Esophagus muscularis mucosa (tissue), 4 donors: ENCODE measurements at regions not wholly inside any gene's neighbourhood (a gene's known extent, or its start where the extent isn't known, plus 50 kb on each side); places are given as distances from the start of the nearest gene placed in this dataset.

ENCODE experiments used
- DNase-seq: peaks from one replicate; pipeline ENCODE4 v3.0.0-alpha.2; 2017; ENCODE audit errors: extremely low spot score
- H3K27ac ChIP-seq, 4 donors: fragments of 200-600 bp; sonication (generic); replicated peaks in 1 of 4; 1 replicate in 3 of 4; 2 replicates in 1 of 4; pipeline ENCODE4 v1.5.1; 2016 to 2019; ENCODE audit warnings: mild to moderate bottlenecking in 1 of 4
- H3K27me3 ChIP-seq, 4 donors: fragments of 200-600 bp; sonication (generic); one replicate each; pipeline versions ENCODE4 v1.5.1 to v1.6.0; 2016 to 2019
- H3K36me3 ChIP-seq, 4 donors: fragments of 200-600 bp; sonication (generic); one replicate each; pipeline ENCODE4 v1.5.1; 2016 to 2019
- H3K4me1 ChIP-seq, 4 donors: fragments of 200-600 bp; sonication (generic); one replicate each; pipeline ENCODE4 v1.5.1; 2016 to 2019
- H3K4me3 ChIP-seq, 4 donors: fragments of 200-600 bp; sonication (generic); 1 replicate in 2 of 4; 2 replicates in 2 of 4; pipeline ENCODE4 v1.5.1; 2016 to 2019; ENCODE audit warnings: mild to moderate bottlenecking in 4 of 4, moderate library complexity in 1 of 4
- H3K9me3 ChIP-seq, 4 donors: fragments of 200-600 bp; sonication (generic); 1 replicate in 3 of 4; 2 replicates in 1 of 4; pipeline ENCODE4 v1.5.1; 2016 to 2019
- EP300 ChIP-seq: sonication (generic); formaldehyde crosslinking; IDR thresholded peaks from one replicate; pipeline ENCODE4 v1.6.1; 2017; ENCODE audit warnings: antibody characterized with exemption
- POLR2A ChIP-seq: fragments of 450-650 bp; IDR thresholded peaks from one replicate; pipeline ENCODE4 v1.6.1; 2017; ENCODE audit warnings: antibody characterized with exemption, moderate library complexity, mild to moderate bottlenecking, low read depth
- POLR2AphosphoS5 ChIP-seq, 2 donors: sonication (generic); formaldehyde crosslinking; IDR thresholded peaks; one replicate each; pipeline ENCODE4 v1.6.1; 2017; ENCODE audit warnings: antibody characterized with exemption in 2 of 2
- WGBS: methylation state at CpG from one replicate; pipeline ENCODE4 v1.1.5; 2018; 5-methylcytosine and 5-hydroxymethylcytosine counted together
- intact Hi-C: fragments of 100-400 bp; cut with DNase I; formaldehyde crosslinking; loops from one replicate; pipeline ENCODE4 v1.15.1; 2023
- TF ChIP-seq, protein P1 (sequence below), 3 experiments: fragments of 200-600 bp in 2 of 3; fragments of 450-650 bp in 1 of 3; sonication (generic) in 2 of 3; IDR thresholded peaks; one replicate each; pipeline ENCODE4 v1.5.1; 2017 to 2019; ENCODE audit warnings: antibody characterized with exemption in 3 of 3, mild to moderate bottlenecking in 2 of 3, moderate library complexity in 1 of 3

DNA sequence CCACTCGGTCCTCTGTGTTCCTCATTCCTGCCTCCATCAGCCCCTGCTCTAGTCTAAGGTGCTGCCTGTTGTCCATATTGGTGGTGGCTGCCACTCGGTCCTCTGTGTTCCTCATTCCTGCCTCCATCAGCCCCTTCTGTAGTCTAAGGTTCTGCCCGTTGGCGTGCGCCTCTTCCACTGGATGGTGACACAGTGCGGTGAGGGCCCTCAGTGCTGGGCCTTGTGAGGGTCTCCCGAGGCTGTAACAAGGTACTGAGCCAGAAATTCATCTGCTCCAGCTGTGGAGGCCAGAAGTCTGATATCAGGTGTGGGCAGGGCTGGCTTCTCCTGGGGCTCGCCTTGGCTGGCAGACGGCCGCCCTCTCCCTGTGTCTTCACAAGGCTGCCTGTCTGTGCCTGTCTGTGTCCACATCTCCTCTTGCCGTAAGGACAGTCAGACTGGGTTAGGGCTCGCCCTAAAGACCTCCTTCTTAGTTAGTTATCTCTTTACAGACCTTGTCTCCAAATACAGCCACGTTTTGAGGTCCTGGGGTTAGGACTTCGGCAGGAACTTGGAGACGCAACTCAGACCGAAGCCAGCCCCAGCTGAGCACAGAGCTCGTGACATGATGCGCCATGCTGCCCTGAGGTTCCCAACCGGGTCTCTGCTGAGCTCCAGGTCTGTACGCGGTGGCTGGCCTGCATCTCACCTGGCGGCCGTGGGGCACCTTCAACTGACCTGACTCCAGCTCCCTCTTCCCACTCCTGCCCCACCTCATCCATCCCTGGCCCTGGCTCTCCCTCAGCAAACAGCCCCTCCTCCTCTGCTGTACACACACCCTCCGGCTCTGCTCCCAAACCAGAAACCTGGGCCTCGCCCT is 181.4 kb upstream of the SHH start:
- Histone ChIP-seq H3K4me3 (no peak overlapping the region), H3K27me3 (peaks cover 0 to 34% (median 0%) of the 10 kb centered on the region in 4 donors), H3K36me3 (no peaks in the 10 kb centered on the region), H3K27ac (no peak overlapping the region), H3K4me1 (no peaks in the 10 kb centered on the region), H3K9me3 (peaks cover 0 to 7% (median 0%) of the 10 kb centered on the region in 4 donors)
- no peak for DNase-seq
- TF ChIP-seq, protein P1, sequence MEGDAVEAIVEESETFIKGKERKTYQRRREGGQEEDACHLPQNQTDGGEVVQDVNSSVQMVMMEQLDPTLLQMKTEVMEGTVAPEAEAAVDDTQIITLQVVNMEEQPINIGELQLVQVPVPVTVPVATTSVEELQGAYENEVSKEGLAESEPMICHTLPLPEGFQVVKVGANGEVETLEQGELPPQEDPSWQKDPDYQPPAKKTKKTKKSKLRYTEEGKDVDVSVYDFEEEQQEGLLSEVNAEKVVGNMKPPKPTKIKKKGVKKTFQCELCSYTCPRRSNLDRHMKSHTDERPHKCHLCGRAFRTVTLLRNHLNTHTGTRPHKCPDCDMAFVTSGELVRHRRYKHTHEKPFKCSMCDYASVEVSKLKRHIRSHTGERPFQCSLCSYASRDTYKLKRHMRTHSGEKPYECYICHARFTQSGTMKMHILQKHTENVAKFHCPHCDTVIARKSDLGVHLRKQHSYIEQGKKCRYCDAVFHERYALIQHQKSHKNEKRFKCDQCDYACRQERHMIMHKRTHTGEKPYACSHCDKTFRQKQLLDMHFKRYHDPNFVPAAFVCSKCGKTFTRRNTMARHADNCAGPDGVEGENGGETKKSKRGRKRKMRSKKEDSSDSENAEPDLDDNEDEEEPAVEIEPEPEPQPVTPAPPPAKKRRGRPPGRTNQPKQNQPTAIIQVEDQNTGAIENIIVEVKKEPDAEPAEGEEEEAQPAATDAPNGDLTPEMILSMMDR (IDR thresholded peaks at IDR 0.05): no peak
- TF ChIP-seq POLR2A: no peak
- TF ChIP-seq POLR2AphosphoS5 (IDR thresholded peaks at IDR 0.05): no peak
- no peak for TF ChIP-seq EP300
- intact Hi-C loops: no loop called here
- 86% methylated on average over 23 of the region's 25 CpGs for WGBS

DNA sequence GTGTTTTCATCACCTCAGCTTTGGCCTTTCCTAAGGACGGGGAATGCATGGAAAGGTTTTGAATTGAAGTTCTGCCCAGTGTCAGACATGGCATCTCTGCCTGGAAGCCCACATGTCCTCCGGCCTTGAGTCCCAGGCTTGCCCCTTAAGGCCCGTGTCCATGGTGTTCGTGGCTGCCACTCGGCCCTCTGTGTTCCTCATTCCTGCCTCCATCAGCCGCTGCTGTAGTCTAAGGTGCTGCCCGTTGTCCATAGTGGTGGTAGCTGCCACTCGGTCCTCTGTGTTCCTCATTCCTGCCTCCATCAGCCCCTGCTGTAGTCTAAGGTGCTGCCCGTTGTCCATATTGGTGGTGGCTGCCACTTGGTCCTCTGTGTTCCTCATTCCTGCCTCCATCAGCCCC is 180.7 kb upstream of the SHH start:
- WGBS: 87% methylated on average over 9 of the region's 9 CpGs
- intact Hi-C loops: no loop called here
- Histone ChIP-seq H3K4me3 (no peak overlapping the region), H3K36me3 (no peaks in the 10 kb centered on the region), H3K4me1 (no peaks in the 10 kb centered on the region), H3K27me3 (peaks cover 0 to 27% (median 0%) of the 10 kb centered on the region in 4 donors), H3K27ac (no peak overlapping the region), H3K9me3 (peaks cover 0 to 7% (median 0%) of the 10 kb centered on the region in 4 donors)
- TF ChIP-seq, protein P1 (IDR thresholded peaks at IDR 0.05): no peak
- no peak for DNase-seq

DNA sequence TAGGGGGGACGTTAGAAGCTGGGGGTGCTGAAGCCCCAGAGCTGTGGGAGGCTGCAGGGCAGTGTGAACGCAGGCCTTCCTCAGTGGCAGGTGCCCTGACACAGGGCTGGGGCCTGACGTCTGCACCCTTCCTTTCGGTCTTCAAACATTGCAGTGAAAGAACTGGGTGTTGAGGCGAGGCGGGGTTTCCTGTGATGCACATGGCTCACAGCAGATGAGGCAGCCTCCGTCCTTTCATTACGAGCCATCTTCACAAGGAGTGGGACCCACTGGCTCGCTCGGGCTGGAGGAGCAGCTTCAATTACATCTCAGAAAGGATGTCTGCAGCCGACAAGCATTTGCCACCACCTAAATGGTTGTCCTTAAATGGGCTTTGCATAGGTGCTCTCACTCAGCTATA is 180.3 kb upstream of the SHH start:
- TF ChIP-seq, protein P1 (IDR thresholded peaks at IDR 0.05): no peak
- TF ChIP-seq POLR2A: no peak
- Histone ChIP-seq H3K27ac (no peak overlapping the region), H3K9me3 (peaks cover 0 to 7% (median 0%) of the 10 kb centered on the region in 4 donors), H3K36me3 (no peaks in the 10 kb centered on the region), H3K4me3 (no peak overlapping the region), H3K4me1 (no peaks in the 10 kb centered on the region), H3K27me3 (peaks cover 0 to 27% (median 0%) of the 10 kb centered on the region in 4 donors)
- WGBS: 83% methylated on average over 11 of the region's 11 CpGs
- intact Hi-C loops: no loop called here
- no peak for DNase-seq

DNA sequence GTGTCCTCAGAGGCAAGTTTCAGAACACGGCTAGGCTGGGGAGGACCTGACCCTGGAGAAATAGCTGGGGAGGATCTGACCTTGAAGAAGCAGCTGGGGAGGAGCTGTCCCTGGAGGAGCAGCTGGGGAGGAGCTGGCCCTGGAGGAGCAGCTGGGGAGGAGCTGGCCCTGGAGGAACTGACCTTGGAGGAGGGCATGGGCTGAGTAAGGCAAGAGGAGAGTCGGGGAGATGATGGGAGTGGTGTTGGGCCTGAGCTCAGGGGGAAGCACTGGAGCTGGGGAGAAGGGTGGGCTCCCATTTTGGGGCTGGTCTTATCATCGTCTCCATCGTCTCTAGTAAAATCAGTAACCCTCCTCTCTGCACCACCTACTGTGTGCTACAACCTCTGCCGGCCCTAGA is 179.8 kb upstream of the SHH start:
- H3K36me3 ChIP-seq: no peaks in the 10 kb centered on the region
- no peaks in the 10 kb centered on the region for H3K4me1 ChIP-seq
- DNase-seq: no peak
- 81% methylated on average over 5 of the region's 5 CpGs for WGBS
- peaks cover 0 to 25% (median 0%) of the 10 kb centered on the region in 4 donors for H3K27me3 ChIP-seq
- intact Hi-C loops: no loop called here
- H3K4me3 ChIP-seq: no peak overlapping the region
- TF ChIP-seq POLR2AphosphoS5 (IDR thresholded peaks at IDR 0.05): no peak
- peaks cover 0 to 7% (median 0%) of the 10 kb centered on the region in 4 donors for H3K9me3 ChIP-seq
- no peak overlapping the region for H3K27ac ChIP-seq

DNA sequence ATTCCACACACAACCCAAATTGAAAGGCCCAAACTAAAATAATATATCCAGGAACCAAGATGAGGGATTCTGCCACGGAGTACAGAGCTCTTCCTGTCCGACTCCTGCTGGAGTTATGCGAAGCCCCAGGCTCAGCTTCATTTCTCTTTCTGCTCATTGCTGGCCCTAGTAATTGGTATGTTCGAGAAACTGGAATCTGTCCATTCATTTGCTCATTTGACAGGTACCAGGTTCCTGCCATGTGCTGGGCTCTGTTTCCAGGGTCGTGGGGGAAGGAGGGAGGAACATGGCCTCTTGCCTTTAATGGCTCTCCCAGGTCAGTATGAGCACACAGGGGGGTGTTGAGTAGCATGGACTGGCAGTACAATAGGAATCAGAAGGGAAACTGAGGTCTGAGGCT is 179.2 kb upstream of the SHH start:
- Histone ChIP-seq H3K27me3 (peaks cover 0 to 23% (median 0%) of the 10 kb centered on the region in 4 donors), H3K36me3 (no peaks in the 10 kb centered on the region), H3K4me3 (no peak overlapping the region), H3K4me1 (no peaks in the 10 kb centered on the region), H3K27ac (no peak overlapping the region), H3K9me3 (peaks cover 0 to 7% (median 0%) of the 10 kb centered on the region in 4 donors)
- no peak for DNase-seq
- 63% methylated on average over 5 of the region's 5 CpGs for WGBS
- TF ChIP-seq POLR2A (no peak), EP300 (no peak), POLR2AphosphoS5 (IDR thresholded peaks at IDR 0.05) (no peak)
- TF ChIP-seq, protein P1 (IDR thresholded peaks at IDR 0.05): no peak
- intact Hi-C loops: no loop called here
